K562 (cell line): ENCODE measurements at regions not wholly inside any gene's neighbourhood (a gene's known extent, or its start where the extent isn't known, plus 50 kb on each side); places are given as distances from the start of the nearest gene placed in this dataset.

ENCODE experiments used
- ATAC-seq: fragments of 200-7000 bp; cut with Tn5 transposase; 3 replicates; pipeline ENCODE4 v1.9.1; 2020; ENCODE audit warnings: moderate library complexity
- BruUV-seq: library from RNA; stranded (reverse); fragments of 400-500 nt; replicated peaks from 2 replicates; lab custom pipeline; 2021; lab: Mats Ljungman, UMichigan
- CTCF ChIA-PET: fragments of 300-600 bp; formaldehyde crosslinking; extraction: SDS; loops from one replicate; lab custom pipeline; 2021; ENCODE audit warnings: low intra/inter-chr PET ratio; lab: Yijun Ruan, JAX
- POLR2A ChIA-PET: fragments of 300-600, 350-650 bp; sonication (Branson Sonifier 250); formaldehyde crosslinking; extraction: SDS; loops from one replicate; lab custom pipeline; 2021; ENCODE audit warnings: antibody characterized with exemption, inconsistent platforms; lab: Yijun Ruan, JAX
- DNase-seq, 4 experiments: peaks; one replicate each; pipeline versions ENCODE4 v3.0.0 to v3.0.0-alpha.2; 2011 to 2018; ENCODE audit warnings: low spot score in 3 of 4, mixed read lengths in 3 of 4; ENCODE audit errors: extremely low read depth in 1 of 4
- FAIRE-seq: peaks from 2 replicates; lab custom pipeline; 2011; peaks lifted over from hg19 to GRCh38; lab: Jason Lieb, UNC
- H2AFZ ChIP-seq: 2 replicates; pipeline ENCODE4 v1.6.0; 2011; ENCODE audit warnings: low read depth, low read length, control low read depth, inconsistent platforms
- H3K27ac ChIP-seq: fragments of 200-600 bp; 3 replicates; pipeline ENCODE4 v1.8.0; 2011; ENCODE audit warnings: low read depth, mild to moderate bottlenecking, control low read depth, inconsistent platforms, low read length, moderate library complexity, mixed read lengths; ENCODE audit errors: extremely low read depth
- H3K27me3 ChIP-seq, 2 experiments: fragments of 300-600 bp in 1 of 2; 2 replicates in 1 of 2; 3 replicates in 1 of 2; pipeline versions ENCODE4 v1.6.0 to v1.8.0; 2011; ENCODE audit warnings: inconsistent platforms in 2 of 2, low read length in 2 of 2, mild to moderate bottlenecking in 1 of 2, mixed read lengths in 1 of 2, moderate library complexity in 1 of 2; ENCODE audit not compliant: control insufficient read depth in 2 of 2, insufficient read depth in 2 of 2
- H3K36me3 ChIP-seq: fragments of 300-600 bp; 3 replicates; pipeline ENCODE4 v1.8.0; 2011; ENCODE audit warnings: mild to moderate bottlenecking, low read length, inconsistent platforms; ENCODE audit not compliant: control insufficient read depth, insufficient read depth
- H3K4me1 ChIP-seq, 2 experiments: fragments of 200-600 bp in 1 of 2; replicated peaks in 1 of 2; 2 replicates in 1 of 2; 3 replicates in 1 of 2; pipeline versions ENCODE4 v1.5.1 to v1.8.0; 2011; ENCODE audit warnings: inconsistent platforms in 2 of 2, low read length in 2 of 2, mild to moderate bottlenecking in 1 of 2, mixed read lengths in 1 of 2, moderate library complexity in 1 of 2; ENCODE audit not compliant: control insufficient read depth in 2 of 2, insufficient read depth in 2 of 2
- H3K4me2 ChIP-seq: 2 replicates; pipeline ENCODE4 v1.6.1; 2011; ENCODE audit warnings: low read length, control low read depth, inconsistent platforms, mixed read lengths; ENCODE audit not compliant: insufficient read depth
- H3K4me3 ChIP-seq: fragments of 200-600 bp; sonication (generic), shearing (Covaris generic); 2 replicates; pipeline ENCODE4 v1.5.1; 2016; ENCODE audit warnings: control low read depth, inconsistent platforms
- H3K79me2 ChIP-seq: fragments of 200-600 bp; 3 replicates; pipeline ENCODE4 v1.8.0; 2011; ENCODE audit warnings: low read length, inconsistent platforms; ENCODE audit not compliant: control insufficient read depth, insufficient read depth
- H3K9ac ChIP-seq, 2 experiments: 2 replicates each; pipeline versions ENCODE4 v1.6.0 to v1.6.1; 2011; ENCODE audit warnings: low read depth in 2 of 2, low read length in 2 of 2, control low read depth in 1 of 2, inconsistent platforms in 1 of 2, mild to moderate bottlenecking in 1 of 2, mixed read lengths in 1 of 2; ENCODE audit not compliant: insufficient read depth in 1 of 2
- H3K9me1 ChIP-seq: one replicate; pipeline ENCODE4 v1.6.0; 2011; ENCODE audit warnings: inconsistent platforms, mild to moderate bottlenecking, low read length, moderate library complexity; ENCODE audit not compliant: control insufficient read depth, insufficient read depth
- H3K9me3 ChIP-seq: replicated peaks from 2 replicates; pipeline ENCODE4 v1.5.1; 2011; ENCODE audit warnings: low read depth, low read length, inconsistent platforms; ENCODE audit not compliant: control insufficient read depth, insufficient read depth
- H4K20me1 ChIP-seq: replicated peaks from 2 replicates; pipeline ENCODE4 v1.6.1; 2011; ENCODE audit warnings: low read length, inconsistent platforms, mixed read lengths; ENCODE audit not compliant: control insufficient read depth, insufficient read depth
- CBFB ChIP-seq: sonication (generic); formaldehyde crosslinking; IDR thresholded peaks from 2 replicates; pipeline ENCODE4 v1.4.0; 2020; ENCODE audit warnings: mild to moderate bottlenecking, missing genetic modification reagents
- CREBBP ChIP-seq: IDR thresholded peaks from one replicate; pipeline ENCODE4 v1.6.1; 2012; ENCODE audit warnings: low read depth, mild to moderate bottlenecking, control low read depth, inconsistent platforms, low read length
- DLX4 ChIP-seq: fragments of 250-450 bp; sonication (Bioruptor Pico); IDR thresholded peaks from 2 replicates; pipeline ENCODE4 v1.6.1; 2021; ENCODE audit warnings: mild to moderate bottlenecking
- E2F4 ChIP-seq: sonication (generic); formaldehyde crosslinking; IDR thresholded peaks from 2 replicates; pipeline ENCODE4 v1.8.0; 2022; ENCODE audit warnings: mild to moderate bottlenecking, low read depth, missing genetic modification reagents
- ESRRB ChIP-seq: fragments of 250-450 bp; sonication (Bioruptor Pico); IDR thresholded peaks from 2 replicates; pipeline ENCODE4 v1.5.0; 2020; ENCODE audit warnings: mild to moderate bottlenecking, moderate library complexity, borderline replicate concordance
- GABPA ChIP-seq: fragments of 200-800 bp; sonication (Bioruptor generic); conservative IDR thresholded peaks from 2 replicates; pipeline ENCODE4 v1.6.1; 2016; ENCODE audit warnings: low read depth, missing genetic modification characterization, missing compliant biosample characterization
- HMBOX1 ChIP-seq: sonication (generic); IDR thresholded peaks from 2 replicates; pipeline ENCODE4 v1.6.1; 2016
- LCOR ChIP-seq: sonication (generic); formaldehyde crosslinking; IDR thresholded peaks from 2 replicates; pipeline ENCODE4 v1.8.0; 2022; ENCODE audit warnings: mild to moderate bottlenecking, missing genetic modification reagents
- MYC ChIP-seq, 2 experiments: fragments of 250-450 bp in 1 of 2; sonication (Bioruptor Pico) in 1 of 2; IDR thresholded peaks; 2 replicates each; pipeline versions ENCODE4 v1.5.1 to v1.6.1; 2012 to 2021; ENCODE audit warnings: low read depth in 2 of 2, borderline replicate concordance in 1 of 2, improper control_type of control experiment in 1 of 2, low read length in 1 of 2, mild to moderate bottlenecking in 1 of 2, moderate library complexity in 1 of 2
- PHTF2 ChIP-seq: fragments of 250-450 bp; sonication (Bioruptor Pico); IDR thresholded peaks from 2 replicates; pipeline ENCODE4 v1.5.0; 2021; ENCODE audit warnings: mild to moderate bottlenecking
- RAD51 ChIP-seq: fragments of 450-650 bp; IDR thresholded peaks from 2 replicates; pipeline ENCODE4 v1.7.1; 2016; ENCODE audit warnings: low read depth, mild to moderate bottlenecking, borderline replicate concordance
- SMC3 ChIP-seq: conservative IDR thresholded peaks from 2 replicates; pipeline ENCODE4 v1.6.1; 2011; ENCODE audit warnings: low read depth, low read length, improper control_type of control experiment; ENCODE audit not compliant: insufficient read depth
- TAF1 ChIP-seq: IDR thresholded peaks from 2 replicates; pipeline ENCODE4 v1.6.1; 2011; ENCODE audit warnings: mild to moderate bottlenecking, low read length, moderate library complexity; ENCODE audit not compliant: insufficient read depth, control insufficient read depth, severe bottlenecking; ENCODE audit errors: extremely low read depth
- TBP ChIP-seq: optimal IDR thresholded peaks from 2 replicates; pipeline ENCODE3; 2011; ENCODE audit warnings: low read depth, low read length, improper control_type of control experiment
- ZBTB26 ChIP-seq: fragments of 450-650 bp; formaldehyde crosslinking; IDR thresholded peaks from 2 replicates; pipeline ENCODE4 v1.4.0; 2022; ENCODE audit warnings: missing genetic modification characterization
- ZNF3 ChIP-seq: fragments of 250-450 bp; sonication (Bioruptor Pico); IDR thresholded peaks from 2 replicates; pipeline ENCODE4 v1.5.0; 2021; ENCODE audit warnings: mild to moderate bottlenecking, moderate library complexity
- ZNF311 ChIP-seq: fragments of 250-450 bp; sonication (Bioruptor Pico); IDR thresholded peaks from 2 replicates; pipeline ENCODE4 v1.4.0; 2020; ENCODE audit warnings: mild to moderate bottlenecking, moderate library complexity
- ZNF561 ChIP-seq: fragments of 450-650 bp; formaldehyde crosslinking; conservative IDR thresholded peaks from 2 replicates; pipeline ENCODE4 v1.4.0; 2020; ENCODE audit warnings: mild to moderate bottlenecking, moderate library complexity
- in situ Hi-C: fragments of 300-500 bp; cut with MboI; formaldehyde crosslinking; loops from 4 replicates; pipeline ENCODE4 v1.15.0; 2018; ENCODE audit warnings: inconsistent platforms, mixed read lengths
- intact Hi-C: fragments of 100-400 bp; cut with micrococcal nuclease; formaldehyde crosslinking; loops from 2 replicates; pipeline ENCODE4 v1.14.2; 2022

- no peak for ATAC-seq
- Histone ChIP-seq H3K9me3 (0 out of 2 replicates have a peak, but pooled peaks cover 4% of the 10 kb centered on the region), H3K36me3 (no peaks in the 10 kb centered on the region), H3K4me2 (no peak overlapping the region), H3K4me1 (no peaks in the 10 kb centered on the region), H3K4me3 (no peak overlapping the region), H3K9me1 (no peaks in the 10 kb centered on the region), H3K9ac (no peak overlapping the region), H2AFZ (no peak overlapping the region), H3K27me3 (no peaks in the 10 kb centered on the region), H4K20me1 (no peaks in the 10 kb centered on the region), H3K79me2 (no peaks in the 10 kb centered on the region), H3K27ac (no peak overlapping the region)
- intact Hi-C loops, result no loop called here
- ChIA-PET POLR2A (no interaction called here), CTCF (no interaction called here)
- no TSS peak for BruUV-seq
- no peak for FAIRE-seq
- in situ Hi-C loops, result no loop called here
- TF ChIP-seq ESRRB (CRISPR knock-in tag) (no peak), ZNF561 (CRISPR knock-in tag) (no peak), ZBTB26 (CRISPR knock-in tag) (no peak), HMBOX1 (no peak), RAD51 (no peak), PHTF2 (CRISPR knock-in tag) (no peak), MYC (IDR thresholded peaks at IDR 0.05; ENCODE audit: low read depth, low read length) (no peak), MYC (CRISPR knock-in tag; IDR thresholded peaks at IDR 0.05; ENCODE audit: borderline replicate concordance, low read depth) (no peak), ZNF3 (CRISPR knock-in tag) (no peak), LCOR (CRISPR knock-in tag) (no peak), TAF1 (no peak), DLX4 (CRISPR knock-in tag) (no peak), GABPA (tag) (no peak), ZNF311 (no peak), E2F4 (CRISPR knock-in tag) (no peak), CREBBP (no peak), CBFB (CRISPR knock-in tag) (no peak), TBP (no peak), SMC3 (no peak)
- DNase-seq, result no peak
These were observed 142.0 kb downstream of the MRPL39 start for GRCh38 chr21:25465263-25465662.
